WTC11 (cell line): ENCODE measurements at regions not wholly inside any gene's neighbourhood (a gene's known extent, or its start where the extent isn't known, plus 50 kb on each side); places are given as distances from the start of the nearest gene placed in this dataset.

ENCODE experiments used
- ATAC-seq: fragments of 200-7000 bp; cut with Tn5 transposase; 2 replicates; pipeline ENCODE4 v1.10.0; 2021; ENCODE audit warnings: mild to moderate bottlenecking, moderate library complexity
- CTCF ChIA-PET: fragments of 300-600 bp; sonication (Branson Sonifier 250); formaldehyde crosslinking; loops from one replicate; lab custom pipeline; 2021; ENCODE audit warnings: antibody characterized with exemption; lab: Charles Lee
- POLR2A ChIA-PET: fragments of 350-600 bp; sonication (Branson Sonifier 250); formaldehyde crosslinking; loops from one replicate; lab custom pipeline; 2021; ENCODE audit warnings: antibody characterized with exemption; lab: Charles Lee
- DNase-seq: peaks from one replicate; pipeline ENCODE4 v3.0.0; 2021; ENCODE audit warnings: low spot score
- H3K27ac Mint-ChIP-seq: 2 replicates; pipeline ENCODE4 v1.8.0; 2021; ENCODE audit warnings: mixed read lengths
- H3K27me3 Mint-ChIP-seq: 2 replicates; pipeline ENCODE4 v1.8.0; 2021; ENCODE audit warnings: low read depth, mild to moderate bottlenecking, moderate library complexity, mixed read lengths
- H3K36me3 Mint-ChIP-seq: 2 replicates; pipeline ENCODE4 v1.8.0; 2021; ENCODE audit warnings: mixed read lengths
- H3K4me1 Mint-ChIP-seq: 2 replicates; pipeline ENCODE4 v1.8.0; 2022; ENCODE audit warnings: mixed read lengths
- H3K4me3 Mint-ChIP-seq: 2 replicates; pipeline ENCODE4 v1.8.0; 2021; ENCODE audit warnings: mild to moderate bottlenecking, moderate library complexity, mixed read lengths
- H3K9me3 Mint-ChIP-seq: 2 replicates; pipeline ENCODE4 v1.8.0; 2021; ENCODE audit warnings: mixed read lengths
- CBFB ChIP-seq: sonication (generic); formaldehyde crosslinking; IDR thresholded peaks from 2 replicates; pipeline ENCODE4 v1.8.1; 2022; ENCODE audit warnings: mild to moderate bottlenecking, low read depth, missing genetic modification reagents
- CREB1 ChIP-seq: sonication (generic); formaldehyde crosslinking; IDR thresholded peaks from 2 replicates; pipeline ENCODE4 v1.8.0; 2023; ENCODE audit warnings: mild to moderate bottlenecking, missing genetic modification reagents
- EMX1 ChIP-seq: fragments of 250-450 bp; sonication (Bioruptor Pico); IDR thresholded peaks from 2 replicates; pipeline ENCODE4 v1.8.0; 2021; ENCODE audit warnings: mild to moderate bottlenecking
- ETV6 ChIP-seq: sonication (generic); formaldehyde crosslinking; IDR thresholded peaks from 2 replicates; pipeline ENCODE4 v1.8.1; 2022; ENCODE audit warnings: mild to moderate bottlenecking, missing genetic modification reagents
- FOXJ3 ChIP-seq: sonication (generic); formaldehyde crosslinking; IDR thresholded peaks from 2 replicates; pipeline ENCODE4 v1.9.0; 2021; ENCODE audit warnings: missing genetic modification reagents, mild to moderate bottlenecking, borderline replicate concordance
- FOXK1 ChIP-seq: sonication (generic); formaldehyde crosslinking; IDR thresholded peaks from 2 replicates; pipeline ENCODE4 v1.8.0; 2022; ENCODE audit warnings: mild to moderate bottlenecking, moderate library complexity, missing genetic modification reagents
- GRHL2 ChIP-seq: fragments of 250-450 bp; sonication (Bioruptor Pico); IDR thresholded peaks from 2 replicates; pipeline ENCODE4 v1.8.0; 2022; ENCODE audit warnings: mild to moderate bottlenecking, moderate library complexity; ENCODE audit not compliant: insufficient replicate concordance, severe bottlenecking
- JUN ChIP-seq: sonication (generic); formaldehyde crosslinking; IDR thresholded peaks from 2 replicates; pipeline ENCODE4 v1.8.0; 2023; ENCODE audit warnings: mild to moderate bottlenecking, missing genetic modification reagents
- PRRX2 ChIP-seq: fragments of 250-450 bp; sonication (Bioruptor Pico); IDR thresholded peaks from 2 replicates; pipeline ENCODE4 v1.8.0; 2021; ENCODE audit warnings: mild to moderate bottlenecking
- SP1 ChIP-seq: sonication (generic); formaldehyde crosslinking; conservative IDR thresholded peaks from 2 replicates; pipeline ENCODE4 v1.8.1; 2022; ENCODE audit warnings: missing genetic modification reagents
- TP53 ChIP-seq: sonication (generic); formaldehyde crosslinking; IDR thresholded peaks from 2 replicates; pipeline ENCODE4 v1.8.1; 2023; ENCODE audit warnings: mild to moderate bottlenecking, missing genetic modification reagents
- ZBTB21 ChIP-seq: sonication (generic); formaldehyde crosslinking; IDR thresholded peaks from 2 replicates; pipeline ENCODE4 v1.8.1; 2023; ENCODE audit warnings: mild to moderate bottlenecking, missing genetic modification reagents, borderline replicate concordance
- ZNF317 ChIP-seq: sonication (generic); formaldehyde crosslinking; IDR thresholded peaks from 2 replicates; pipeline ENCODE4 v1.8.1; 2023; ENCODE audit warnings: low read depth, mild to moderate bottlenecking, moderate library complexity, missing genetic modification reagents, borderline replicate concordance
- ZNF416 ChIP-seq: fragments of 250-450 bp; sonication (Bioruptor Pico); IDR thresholded peaks from 2 replicates; pipeline ENCODE4 v1.9.0; 2021; ENCODE audit warnings: mild to moderate bottlenecking, inconsistent platforms
- TF ChIP-seq, protein P1 (sequence below): sonication (generic); formaldehyde crosslinking; IDR thresholded peaks from 2 replicates; pipeline ENCODE4 v1.8.0; 2022; ENCODE audit warnings: mild to moderate bottlenecking, missing genetic modification reagents
- TF ChIP-seq, protein P2 (sequence below): sonication (generic); formaldehyde crosslinking; IDR thresholded peaks from 2 replicates; pipeline ENCODE4 v1.8.1; 2023; ENCODE audit warnings: mild to moderate bottlenecking, missing genetic modification reagents, moderate library complexity
- TF ChIP-seq, protein P3 (sequence below): sonication (generic); formaldehyde crosslinking; IDR thresholded peaks from 2 replicates; pipeline ENCODE4 v1.8.1; 2023; ENCODE audit warnings: mild to moderate bottlenecking, missing genetic modification reagents, borderline replicate concordance
- TF ChIP-seq, protein P4 (sequence below): fragments of 250-450 bp; sonication (Bioruptor Pico); IDR thresholded peaks from 2 replicates; pipeline ENCODE4 v1.9.0; 2021; ENCODE audit warnings: moderate library complexity, mild to moderate bottlenecking, inconsistent platforms, borderline replicate concordance
- TF ChIP-seq, protein P5 (sequence below): fragments of 250-450 bp; sonication (Bioruptor Pico); IDR thresholded peaks from 2 replicates; pipeline ENCODE4 v1.9.0; 2021; ENCODE audit warnings: mild to moderate bottlenecking
- TF ChIP-seq, protein P6 (sequence below): sonication (generic); formaldehyde crosslinking; IDR thresholded peaks from 2 replicates; pipeline ENCODE4 v1.8.1; 2022; ENCODE audit warnings: low read depth, mild to moderate bottlenecking, moderate library complexity, missing genetic modification reagents, borderline replicate concordance
- TF ChIP-seq, protein P7 (sequence below): sonication (generic); formaldehyde crosslinking; IDR thresholded peaks from 2 replicates; pipeline ENCODE4 v1.8.0; 2023; ENCODE audit warnings: mild to moderate bottlenecking, missing genetic modification reagents
- TF ChIP-seq, protein P8 (sequence below): sonication (generic); formaldehyde crosslinking; IDR thresholded peaks from 2 replicates; pipeline ENCODE4 v1.8.1; 2022; ENCODE audit warnings: mild to moderate bottlenecking, moderate library complexity, missing genetic modification reagents

DNA sequence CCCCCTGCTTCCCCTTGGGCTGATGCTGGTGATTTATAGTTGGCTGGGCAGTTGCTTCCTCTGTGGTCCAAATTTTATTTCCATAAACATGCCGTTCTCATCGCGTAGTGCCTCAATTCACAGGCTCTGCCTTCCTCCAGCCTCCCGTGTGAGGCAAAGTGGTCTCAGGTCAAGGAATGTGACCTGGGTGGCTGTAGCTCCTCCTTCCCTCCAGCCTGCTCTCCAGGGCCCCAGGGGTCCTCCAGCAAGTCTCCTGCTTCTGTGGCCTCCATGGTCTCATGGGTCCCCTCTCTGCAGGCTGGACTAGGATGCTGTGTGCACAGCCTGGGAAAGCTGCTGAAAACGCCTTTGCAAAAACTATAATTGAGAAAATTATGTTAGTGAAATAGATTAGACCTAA lies 694.1 kb downstream of the BRD1 start:
- no peaks in the 10 kb centered on the region for H3K27me3 Mint-ChIP-seq
- DNase-seq (no peak), ATAC-seq (no peak; the same call in 1 of the 2 replicates)
- POLR2A ChIA-PET: no interaction called here
- TF ChIP-seq SP1 (CRISPR knock-in tag) (no peak), PRRX2 (CRISPR knock-in tag) (no peak), ZNF317 (CRISPR knock-in tag) (no peak), ZNF416 (CRISPR knock-in tag) (no peak)
- TF ChIP-seq, protein P1, sequence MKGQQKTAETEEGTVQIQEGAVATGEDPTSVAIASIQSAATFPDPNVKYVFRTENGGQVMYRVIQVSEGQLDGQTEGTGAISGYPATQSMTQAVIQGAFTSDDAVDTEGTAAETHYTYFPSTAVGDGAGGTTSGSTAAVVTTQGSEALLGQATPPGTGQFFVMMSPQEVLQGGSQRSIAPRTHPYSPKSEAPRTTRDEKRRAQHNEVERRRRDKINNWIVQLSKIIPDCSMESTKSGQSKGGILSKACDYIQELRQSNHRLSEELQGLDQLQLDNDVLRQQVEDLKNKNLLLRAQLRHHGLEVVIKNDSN: no peak
- TF ChIP-seq, protein P2, sequence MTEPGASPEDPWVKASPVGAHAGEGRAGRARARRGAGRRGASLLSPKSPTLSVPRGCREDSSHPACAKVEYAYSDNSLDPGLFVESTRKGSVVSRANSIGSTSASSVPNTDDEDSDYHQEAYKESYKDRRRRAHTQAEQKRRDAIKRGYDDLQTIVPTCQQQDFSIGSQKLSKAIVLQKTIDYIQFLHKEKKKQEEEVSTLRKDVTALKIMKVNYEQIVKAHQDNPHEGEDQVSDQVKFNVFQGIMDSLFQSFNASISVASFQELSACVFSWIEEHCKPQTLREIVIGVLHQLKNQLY (CRISPR knock-in tag): no peak
- TF ChIP-seq, protein P3, sequence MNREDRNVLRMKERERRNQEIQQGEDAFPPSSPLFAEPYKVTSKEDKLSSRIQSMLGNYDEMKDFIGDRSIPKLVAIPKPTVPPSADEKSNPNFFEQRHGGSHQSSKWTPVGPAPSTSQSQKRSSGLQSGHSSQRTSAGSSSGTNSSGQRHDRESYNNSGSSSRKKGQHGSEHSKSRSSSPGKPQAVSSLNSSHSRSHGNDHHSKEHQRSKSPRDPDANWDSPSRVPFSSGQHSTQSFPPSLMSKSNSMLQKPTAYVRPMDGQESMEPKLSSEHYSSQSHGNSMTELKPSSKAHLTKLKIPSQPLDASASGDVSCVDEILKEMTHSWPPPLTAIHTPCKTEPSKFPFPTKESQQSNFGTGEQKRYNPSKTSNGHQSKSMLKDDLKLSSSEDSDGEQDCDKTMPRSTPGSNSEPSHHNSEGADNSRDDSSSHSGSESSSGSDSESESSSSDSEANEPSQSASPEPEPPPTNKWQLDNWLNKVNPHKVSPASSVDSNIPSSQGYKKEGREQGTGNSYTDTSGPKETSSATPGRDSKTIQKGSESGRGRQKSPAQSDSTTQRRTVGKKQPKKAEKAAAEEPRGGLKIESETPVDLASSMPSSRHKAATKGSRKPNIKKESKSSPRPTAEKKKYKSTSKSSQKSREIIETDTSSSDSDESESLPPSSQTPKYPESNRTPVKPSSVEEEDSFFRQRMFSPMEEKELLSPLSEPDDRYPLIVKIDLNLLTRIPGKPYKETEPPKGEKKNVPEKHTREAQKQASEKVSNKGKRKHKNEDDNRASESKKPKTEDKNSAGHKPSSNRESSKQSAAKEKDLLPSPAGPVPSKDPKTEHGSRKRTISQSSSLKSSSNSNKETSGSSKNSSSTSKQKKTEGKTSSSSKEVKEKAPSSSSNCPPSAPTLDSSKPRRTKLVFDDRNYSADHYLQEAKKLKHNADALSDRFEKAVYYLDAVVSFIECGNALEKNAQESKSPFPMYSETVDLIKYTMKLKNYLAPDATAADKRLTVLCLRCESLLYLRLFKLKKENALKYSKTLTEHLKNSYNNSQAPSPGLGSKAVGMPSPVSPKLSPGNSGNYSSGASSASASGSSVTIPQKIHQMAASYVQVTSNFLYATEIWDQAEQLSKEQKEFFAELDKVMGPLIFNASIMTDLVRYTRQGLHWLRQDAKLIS (CRISPR knock-in tag): no peak
- TF ChIP-seq, protein P4, sequence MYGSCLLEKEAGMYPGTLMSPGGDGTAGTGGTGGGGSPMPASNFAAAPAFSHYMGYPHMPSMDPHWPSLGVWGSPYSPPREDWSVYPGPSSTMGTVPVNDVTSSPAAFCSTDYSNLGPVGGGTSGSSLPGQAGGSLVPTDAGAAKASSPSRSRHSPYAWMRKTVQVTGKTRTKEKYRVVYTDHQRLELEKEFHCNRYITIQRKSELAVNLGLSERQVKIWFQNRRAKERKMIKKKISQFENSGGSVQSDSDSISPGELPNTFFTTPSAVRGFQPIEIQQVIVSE (CRISPR knock-in tag): no peak
- TF ChIP-seq, protein P5, sequence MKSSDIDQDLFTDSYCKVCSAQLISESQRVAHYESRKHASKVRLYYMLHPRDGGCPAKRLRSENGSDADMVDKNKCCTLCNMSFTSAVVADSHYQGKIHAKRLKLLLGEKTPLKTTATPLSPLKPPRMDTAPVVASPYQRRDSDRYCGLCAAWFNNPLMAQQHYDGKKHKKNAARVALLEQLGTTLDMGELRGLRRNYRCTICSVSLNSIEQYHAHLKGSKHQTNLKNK (CRISPR knock-in tag): no peak
- CTCF ChIA-PET: interaction anchor here (1.0 kb wide), 1 partner anchor 86 kb away, joined by 3 read pairs; no protein-coding TSS in a partner anchor
- peaks cover 4% of the 10 kb centered on the region; the same call in 1 of the 2 replicates for H3K4me1 Mint-ChIP-seq
- H3K9me3 Mint-ChIP-seq: peaks cover 6% of the 10 kb centered on the region
- H3K27ac Mint-ChIP-seq: no peak overlapping the region
- no peak overlapping the region for H3K4me3 Mint-ChIP-seq
- H3K36me3 Mint-ChIP-seq: no peaks in the 10 kb centered on the region

DNA sequence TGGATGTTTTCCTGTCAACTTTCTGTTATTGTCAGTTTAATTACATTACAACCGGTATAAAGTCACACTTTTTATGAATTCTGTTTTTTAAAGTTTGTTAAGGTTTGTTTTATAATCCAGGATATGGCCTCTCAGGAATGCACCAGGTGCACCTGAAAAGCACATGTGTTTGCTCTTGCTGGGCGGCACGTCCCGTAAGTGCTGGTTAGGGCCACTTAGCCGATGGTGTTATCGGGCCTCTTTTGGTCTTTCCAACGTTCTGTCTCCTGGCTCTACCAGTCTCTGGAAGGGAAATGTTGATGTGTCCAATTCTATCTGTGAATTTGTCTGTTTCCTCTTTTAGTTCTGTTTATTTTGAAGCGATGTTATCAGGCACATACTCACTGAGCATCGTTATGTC lies 695.7 kb downstream of the BRD1 start:
- Mint-ChIP-seq H3K27me3 (no peaks in the 10 kb centered on the region), H3K4me3 (no peak overlapping the region), H3K27ac (no peak overlapping the region), H3K4me1 (peaks cover 4% of the 10 kb centered on the region; the same call in 1 of the 2 replicates), H3K36me3 (no peaks in the 10 kb centered on the region), H3K9me3 (no peaks in the 10 kb centered on the region)
- CTCF ChIA-PET: interaction anchor here (0.7 kb wide), 1 partner anchor 18 kb away, joined by 3 read pairs; no protein-coding TSS in a partner anchor
- POLR2A ChIA-PET: no interaction called here
- ATAC-seq: no peak
- DNase-seq: no peak
- TF ChIP-seq, protein P4 (CRISPR knock-in tag): no peak
- TF ChIP-seq EMX1 (no peak), FOXK1 (CRISPR knock-in tag) (no peak), CREB1 (CRISPR knock-in tag) (no peak), ETV6 (no peak), GRHL2 (no peak), CBFB (CRISPR knock-in tag) (no peak), JUN (CRISPR knock-in tag) (no peak), ZBTB21 (no peak), TP53 (CRISPR knock-in tag) (no peak), FOXJ3 (no peak)
- TF ChIP-seq, protein P6, sequence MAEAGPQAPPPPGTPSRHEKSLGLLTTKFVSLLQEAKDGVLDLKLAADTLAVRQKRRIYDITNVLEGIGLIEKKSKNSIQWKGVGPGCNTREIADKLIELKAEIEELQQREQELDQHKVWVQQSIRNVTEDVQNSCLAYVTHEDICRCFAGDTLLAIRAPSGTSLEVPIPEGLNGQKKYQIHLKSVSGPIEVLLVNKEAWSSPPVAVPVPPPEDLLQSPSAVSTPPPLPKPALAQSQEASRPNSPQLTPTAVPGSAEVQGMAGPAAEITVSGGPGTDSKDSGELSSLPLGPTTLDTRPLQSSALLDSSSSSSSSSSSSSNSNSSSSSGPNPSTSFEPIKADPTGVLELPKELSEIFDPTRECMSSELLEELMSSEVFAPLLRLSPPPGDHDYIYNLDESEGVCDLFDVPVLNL (CRISPR knock-in tag): no peak
- TF ChIP-seq, protein P7, sequence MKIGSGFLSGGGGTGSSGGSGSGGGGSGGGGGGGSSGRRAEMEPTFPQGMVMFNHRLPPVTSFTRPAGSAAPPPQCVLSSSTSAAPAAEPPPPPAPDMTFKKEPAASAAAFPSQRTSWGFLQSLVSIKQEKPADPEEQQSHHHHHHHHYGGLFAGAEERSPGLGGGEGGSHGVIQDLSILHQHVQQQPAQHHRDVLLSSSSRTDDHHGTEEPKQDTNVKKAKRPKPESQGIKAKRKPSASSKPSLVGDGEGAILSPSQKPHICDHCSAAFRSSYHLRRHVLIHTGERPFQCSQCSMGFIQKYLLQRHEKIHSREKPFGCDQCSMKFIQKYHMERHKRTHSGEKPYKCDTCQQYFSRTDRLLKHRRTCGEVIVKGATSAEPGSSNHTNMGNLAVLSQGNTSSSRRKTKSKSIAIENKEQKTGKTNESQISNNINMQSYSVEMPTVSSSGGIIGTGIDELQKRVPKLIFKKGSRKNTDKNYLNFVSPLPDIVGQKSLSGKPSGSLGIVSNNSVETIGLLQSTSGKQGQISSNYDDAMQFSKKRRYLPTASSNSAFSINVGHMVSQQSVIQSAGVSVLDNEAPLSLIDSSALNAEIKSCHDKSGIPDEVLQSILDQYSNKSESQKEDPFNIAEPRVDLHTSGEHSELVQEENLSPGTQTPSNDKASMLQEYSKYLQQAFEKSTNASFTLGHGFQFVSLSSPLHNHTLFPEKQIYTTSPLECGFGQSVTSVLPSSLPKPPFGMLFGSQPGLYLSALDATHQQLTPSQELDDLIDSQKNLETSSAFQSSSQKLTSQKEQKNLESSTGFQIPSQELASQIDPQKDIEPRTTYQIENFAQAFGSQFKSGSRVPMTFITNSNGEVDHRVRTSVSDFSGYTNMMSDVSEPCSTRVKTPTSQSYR: no peak
- TF ChIP-seq, protein P2 (CRISPR knock-in tag): no peak
- TF ChIP-seq, protein P8, sequence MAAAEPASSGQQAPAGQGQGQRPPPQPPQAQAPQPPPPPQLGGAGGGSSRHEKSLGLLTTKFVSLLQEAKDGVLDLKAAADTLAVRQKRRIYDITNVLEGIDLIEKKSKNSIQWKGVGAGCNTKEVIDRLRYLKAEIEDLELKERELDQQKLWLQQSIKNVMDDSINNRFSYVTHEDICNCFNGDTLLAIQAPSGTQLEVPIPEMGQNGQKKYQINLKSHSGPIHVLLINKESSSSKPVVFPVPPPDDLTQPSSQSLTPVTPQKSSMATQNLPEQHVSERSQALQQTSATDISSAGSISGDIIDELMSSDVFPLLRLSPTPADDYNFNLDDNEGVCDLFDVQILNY (CRISPR knock-in tag): no peak
